Vagina (tissue), 2 donors: ENCODE measurements at regions not wholly inside any gene's neighbourhood (a gene's known extent, or its start where the extent isn't known, plus 50 kb on each side); places are given as distances from the start of the nearest gene placed in this dataset.

Experiments
- DNase-seq, 2 donors: peaks; one replicate each; pipeline ENCODE4 v3.0.0-alpha.2; 2017; ENCODE audit errors: extremely low spot score in 2 of 2
- H3K27ac ChIP-seq: fragments of 200-600 bp; sonication (generic); one replicate; pipeline ENCODE4 v1.5.1; 2019
- H3K27me3 ChIP-seq: fragments of 200-600 bp; sonication (generic); one replicate; pipeline ENCODE4 v1.5.1; 2019
- H3K36me3 ChIP-seq, 2 donors: fragments of 200-600 bp; sonication (generic); one replicate each; pipeline ENCODE4 v1.5.1; 2017 to 2019
- H3K4me1 ChIP-seq: fragments of 200-600 bp; sonication (generic); one replicate; pipeline ENCODE4 v1.5.1; 2019
- H3K4me3 ChIP-seq, 2 donors: fragments of 200-600 bp; sonication (generic); 1 replicate in 1 of 2; 2 replicates in 1 of 2; pipeline ENCODE4 v1.5.1; 2016 to 2019
- H3K9me3 ChIP-seq: fragments of 200-600 bp; sonication (generic); one replicate; pipeline ENCODE4 v1.5.1; 2019
- CTCF ChIP-seq, 3 experiments: fragments of 450-650 bp in 2 of 3; fragments of 200-600 bp in 1 of 3; sonication (generic) in 1 of 3; IDR thresholded peaks; one replicate each; pipeline ENCODE4 v1.5.1; 2017 to 2019; ENCODE audit warnings: antibody characterized with exemption in 3 of 3, mild to moderate bottlenecking in 2 of 3, moderate library complexity in 2 of 3
- POLR2A ChIP-seq, 2 donors: fragments of 450-650 bp; IDR thresholded peaks; one replicate each; pipeline ENCODE4 v1.6.1; 2017; ENCODE audit warnings: antibody characterized with exemption in 2 of 2, mild to moderate bottlenecking in 2 of 2, moderate library complexity in 2 of 2
- POLR2AphosphoS5 ChIP-seq, 2 donors: sonication (generic); formaldehyde crosslinking; IDR thresholded peaks; one replicate each; pipeline ENCODE4 v1.9.0; 2017; ENCODE audit warnings: antibody characterized with exemption in 2 of 2, mild to moderate bottlenecking in 2 of 2, low read depth in 1 of 2; ENCODE audit not compliant: insufficient read depth in 1 of 2
- intact Hi-C: fragments of 100-400 bp; cut with DNase I; formaldehyde crosslinking; loops from one replicate; pipeline ENCODE4 v1.15.1; 2023

GRCh38 chr12:87801860-87802720 lies 227.1 kb downstream of the C12orf50 start:
- intact Hi-C loops = no loop called here
- Histone ChIP-seq H3K27me3 (no peaks in the 10 kb centered on the region), H3K9me3 (no peaks in the 10 kb centered on the region), H3K27ac (no peak overlapping the region), H3K4me3 (no peak overlapping the region), H3K4me1 (no peaks in the 10 kb centered on the region), H3K36me3 (no peaks in the 10 kb centered on the region)
- no peak for DNase-seq
- TF ChIP-seq POLR2A (IDR thresholded peaks at IDR 0.05) (no peak), CTCF (IDR thresholded peaks at IDR 0.05) (no peak), POLR2AphosphoS5 (IDR thresholded peaks at IDR 0.05; ENCODE audit: insufficient read depth in 1 of 2, low read depth in 1 of 2) (no peak)

DNA sequence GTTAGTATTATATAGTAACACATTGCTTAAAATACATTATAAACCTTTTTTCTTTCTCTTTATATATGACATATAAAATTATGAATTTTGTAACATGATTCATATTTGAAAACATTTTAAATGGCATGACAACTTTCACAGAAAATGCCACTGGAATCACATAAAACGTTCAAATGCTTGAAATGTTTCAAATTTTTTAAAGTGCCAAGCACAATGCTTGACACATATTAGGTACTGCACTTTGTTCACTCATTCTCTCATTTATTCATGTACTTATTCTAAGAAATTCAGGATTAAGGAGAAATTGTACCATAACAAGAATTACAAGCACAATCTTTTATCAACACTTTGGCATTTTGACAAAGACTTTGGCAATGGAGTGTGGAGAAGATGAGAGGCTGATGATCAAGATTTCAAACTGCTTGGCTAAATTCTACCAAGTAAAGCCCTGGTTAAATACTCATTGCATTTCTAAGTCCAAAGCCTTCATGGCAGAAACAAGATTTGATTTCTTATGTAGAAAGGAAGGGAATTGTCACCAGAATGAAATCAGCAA lies 232.2 kb downstream of the C12orf50 start:
- intact Hi-C loops = no loop called here
- no peak for DNase-seq

GRCh38 chr12:87795555-87795954 lies 233.6 kb downstream of the C12orf50 start:
- intact Hi-C loops = no loop called here
- H3K9me3 ChIP-seq = no peaks in the 10 kb centered on the region
- TF ChIP-seq POLR2AphosphoS5 (IDR thresholded peaks at IDR 0.05; ENCODE audit: insufficient read depth in 1 of 2, low read depth in 1 of 2) (no peak), CTCF (IDR thresholded peaks at IDR 0.05) (no peak), POLR2A (IDR thresholded peaks at IDR 0.05) (no peak)
- no peak overlapping the region for H3K27ac ChIP-seq
- no peak overlapping the region for H3K4me3 ChIP-seq
- H3K4me1 ChIP-seq = no peaks in the 10 kb centered on the region
- no peaks in the 10 kb centered on the region for H3K27me3 ChIP-seq
- H3K36me3 ChIP-seq = no peaks in the 10 kb centered on the region
- no peak for DNase-seq

More for the DNA sequence above, 232.2 kb downstream of the C12orf50 start:
- Histone ChIP-seq H3K36me3 (no peaks in the 10 kb centered on the region), H3K27ac (no peak overlapping the region), H3K9me3 (no peaks in the 10 kb centered on the region), H3K4me1 (no peaks in the 10 kb centered on the region), H3K27me3 (no peaks in the 10 kb centered on the region), H3K4me3 (no peak overlapping the region)
- TF ChIP-seq POLR2AphosphoS5 (IDR thresholded peaks at IDR 0.05; ENCODE audit: insufficient read depth in 1 of 2, low read depth in 1 of 2) = no peak
- TF ChIP-seq POLR2A (IDR thresholded peaks at IDR 0.05) = no peak
- TF ChIP-seq CTCF (IDR thresholded peaks at IDR 0.05) = no peak

DNA sequence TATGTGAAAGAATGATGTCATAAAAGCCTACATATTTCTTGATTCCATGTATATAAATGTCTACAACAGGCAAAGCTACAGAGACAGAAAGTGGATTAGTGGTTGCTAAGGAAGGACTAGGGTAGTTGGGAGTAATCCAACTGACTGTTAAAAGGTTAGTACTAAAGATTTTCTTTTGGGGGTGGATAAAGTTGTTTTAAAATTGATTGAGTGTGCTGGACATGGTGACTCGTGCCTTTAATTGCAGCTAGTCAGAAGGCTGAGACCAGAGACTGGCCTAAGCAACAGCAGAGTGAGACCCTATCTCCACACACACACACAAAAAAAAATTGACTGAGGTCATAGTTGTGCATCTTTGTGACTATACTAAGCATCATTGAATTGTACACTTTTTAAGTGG lies 234.3 kb downstream of the C12orf50 start:
- no peaks in the 10 kb centered on the region for H3K27me3 ChIP-seq
- DNase-seq = no peak
- no peak overlapping the region for H3K27ac ChIP-seq
- TF ChIP-seq POLR2A (IDR thresholded peaks at IDR 0.05) = no peak
- TF ChIP-seq CTCF (IDR thresholded peaks at IDR 0.05) = no peak
- TF ChIP-seq POLR2AphosphoS5 (IDR thresholded peaks at IDR 0.05; ENCODE audit: insufficient read depth in 1 of 2, low read depth in 1 of 2) = no peak
- H3K4me3 ChIP-seq = no peak overlapping the region
- no peaks in the 10 kb centered on the region for H3K4me1 ChIP-seq
- H3K9me3 ChIP-seq = no peaks in the 10 kb centered on the region
- no peaks in the 10 kb centered on the region for H3K36me3 ChIP-seq
- intact Hi-C loops = no loop called here

DNA sequence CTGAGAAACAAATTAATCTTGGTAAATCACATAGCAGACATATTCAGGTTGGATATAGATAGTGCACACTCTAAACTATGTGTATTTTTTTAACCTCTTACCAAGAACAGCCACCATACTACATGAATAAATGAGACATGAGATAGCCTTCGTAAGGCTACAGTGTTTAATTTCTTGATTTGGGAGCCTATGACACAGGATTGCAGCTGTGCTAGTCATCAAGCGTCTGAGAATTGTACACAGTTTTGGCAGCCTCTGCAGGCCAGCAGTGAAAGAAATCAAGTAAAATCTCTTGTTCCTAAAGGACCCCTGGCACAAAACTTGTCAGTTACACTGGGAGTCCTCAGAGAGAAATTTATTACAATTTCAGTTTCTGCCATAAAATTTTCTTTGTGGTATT lies 236.1 kb downstream of the C12orf50 start:
- DNase-seq = no peak
- Histone ChIP-seq H3K4me3 (no peak overlapping the region), H3K36me3 (no peaks in the 10 kb centered on the region), H3K27me3 (no peaks in the 10 kb centered on the region), H3K4me1 (no peaks in the 10 kb centered on the region), H3K9me3 (no peaks in the 10 kb centered on the region), H3K27ac (no peak overlapping the region)
- intact Hi-C loops = no loop called here
- TF ChIP-seq CTCF (IDR thresholded peaks at IDR 0.05) = no peak
- TF ChIP-seq POLR2AphosphoS5 (IDR thresholded peaks at IDR 0.05; ENCODE audit: insufficient read depth in 1 of 2, low read depth in 1 of 2) = no peak
- no peak for TF ChIP-seq POLR2A (IDR thresholded peaks at IDR 0.05)
